Spleen (tissue), 11 donors: ENCODE measurements at regions not wholly inside any gene's neighbourhood (a gene's known extent, or its start where the extent isn't known, plus 50 kb on each side); places are given as distances from the start of the nearest gene placed in this dataset.

Experiments
- DNase-seq: peaks from one replicate; pipeline ENCODE4 v3.0.0-alpha.2; 2020
- H3K27ac ChIP-seq, 8 donors: fragments of 200-600 bp; sonication (generic) in 7 of 8; 1 replicate in 4 of 8; 2 replicates in 4 of 8; pipeline versions ENCODE4 v1.5.0 to v1.8.0; 2016 to 2021; ENCODE audit warnings: inconsistent platforms in 4 of 8, mild to moderate bottlenecking in 4 of 8, moderate library complexity in 1 of 8
- H3K27me3 ChIP-seq, 7 donors: fragments of 200-600 bp; sonication (generic) in 6 of 7; replicated peaks in 1 of 7; 1 replicate in 4 of 7; 2 replicates in 3 of 7; pipeline versions ENCODE4 v1.5.0 to v1.8.0; 2016 to 2021; ENCODE audit warnings: inconsistent platforms in 3 of 7, mild to moderate bottlenecking in 1 of 7
- H3K36me3 ChIP-seq, 6 donors: fragments of 200-600 bp; sonication (generic) in 5 of 6; 1 replicate in 4 of 6; 2 replicates in 2 of 6; pipeline versions ENCODE4 v1.5.0 to v1.8.0; 2016 to 2021; ENCODE audit warnings: inconsistent platforms in 2 of 6
- H3K4me1 ChIP-seq, 6 donors: fragments of 200-600 bp; sonication (generic) in 5 of 6; 1 replicate in 3 of 6; 2 replicates in 3 of 6; pipeline versions ENCODE4 v1.5.0 to v1.8.0; 2016 to 2021; ENCODE audit warnings: inconsistent platforms in 3 of 6
- H3K4me3 ChIP-seq, 8 donors: fragments of 200-600 bp; sonication (generic) in 7 of 8; 1 replicate in 4 of 8; 2 replicates in 4 of 8; pipeline versions ENCODE4 v1.5.0 to v1.8.0; 2016 to 2021; ENCODE audit warnings: inconsistent platforms in 4 of 8, mild to moderate bottlenecking in 4 of 8, moderate library complexity in 2 of 8
- H3K9me3 ChIP-seq, 8 donors: fragments of 200-600 bp; sonication (generic) in 7 of 8; 1 replicate in 4 of 8; 2 replicates in 4 of 8; pipeline versions ENCODE4 v1.5.0 to v1.8.0; 2016 to 2021; ENCODE audit warnings: inconsistent platforms in 4 of 8
- CTCF ChIP-seq, 11 experiments: fragments of 200-600 bp in 7 of 11; fragments of 450-650 bp in 4 of 11; sonication (generic) in 4 of 11; IDR thresholded peaks in 8 of 11; conservative IDR thresholded peaks in 3 of 11; 1 replicate in 7 of 11; 2 replicates in 4 of 11; pipeline versions ENCODE4 v1.4.0 to v1.8.0; 2016 to 2021; ENCODE audit warnings: antibody characterized with exemption in 11 of 11, inconsistent platforms in 4 of 11, mild to moderate bottlenecking in 1 of 11
- POLR2A ChIP-seq, 3 donors: fragments of 450-650 bp; IDR thresholded peaks; one replicate each; pipeline ENCODE4 v1.5.1; 2017; ENCODE audit warnings: antibody characterized with exemption in 3 of 3, mild to moderate bottlenecking in 1 of 3
- POLR2AphosphoS5 ChIP-seq, 3 donors: sonication (generic); formaldehyde crosslinking; IDR thresholded peaks; one replicate each; pipeline ENCODE4 v1.5.1; 2017; ENCODE audit warnings: antibody characterized with exemption in 3 of 3
- WGBS, 5 donors: extraction: QIAGEN DNeasy Blood & Tissue Kit in 3 of 5; methylation state at CpG; one replicate each; pipeline versions ENCODE4 v1.1.5 to v1.1.7; 2013 to 2018; 5-methylcytosine and 5-hydroxymethylcytosine counted together
- intact Hi-C: fragments of 100-400 bp; cut with DNase I; formaldehyde crosslinking; loops from one replicate; pipeline ENCODE4 v1.15.0; 2023; ENCODE audit warnings: low total_unique reads
- donor health status: healthy with polysubstance abuse.
- donor health status: DM: no; HTN: no; CAD: no; lungs with moderate emphysema.
- donor health status: DM: no; HTN: no; CAD: no.
- donor health status: Bipolar disorder and iron deficiency.
- donor health status: healthy.
- donor health status: DM: no; HTN: no; CAD: no.
- donor health status: DM: yes; HTN: yes; CAD: no.

GRCh38 chrX:10095246-10095645, 61.5 kb upstream of the CLCN4 start:
- WGBS, 5 donors, result 87 to 98% (median 94%) methylated on average over 9 of the region's 9 CpGs
- Histone ChIP-seq H3K4me3 (no peak overlapping the region), H3K36me3 (peaks cover 0 to 36% (median 2%) of the 10 kb centered on the region in 6 donors), H3K27me3 (no peaks in the 10 kb centered on the region), H3K27ac (no peak overlapping the region), H3K9me3 (no peaks in the 10 kb centered on the region), H3K4me1 (peaks cover 0 to 29% (median 17%) of the 10 kb centered on the region in 6 donors)
- no peak for DNase-seq
- TF ChIP-seq CTCF (IDR thresholded peaks at IDR 0.05 in 8 of 11, conservative IDR thresholded peaks at IDR 0.05 in 3 of 11) (no peak), POLR2A (IDR thresholded peaks at IDR 0.05) (no peak), POLR2AphosphoS5 (IDR thresholded peaks at IDR 0.05) (no peak)
- intact Hi-C loops, result no loop called here

- no peak overlapping the region for H3K4me3 ChIP-seq
- intact Hi-C loops, result no loop called here
- peaks cover 0 to 36% (median 19%) of the 10 kb centered on the region in 6 donors for H3K4me1 ChIP-seq
- no peaks in the 10 kb centered on the region for H3K9me3 ChIP-seq
- H3K27ac ChIP-seq, result no peak overlapping the region
- 69 to 83% (median 80%) methylated on average over 3 to 5 of the region's 5 CpGs for WGBS, 5 donors
- DNase-seq, result no peak
- H3K36me3 ChIP-seq, result peaks cover 0 to 40% (median 2%) of the 10 kb centered on the region in 6 donors
- no peaks in the 10 kb centered on the region for H3K27me3 ChIP-seq
- no peak for TF ChIP-seq POLR2A (IDR thresholded peaks at IDR 0.05)
- no peak for TF ChIP-seq POLR2AphosphoS5 (IDR thresholded peaks at IDR 0.05)
- TF ChIP-seq CTCF (IDR thresholded peaks at IDR 0.05 in 8 of 11, conservative IDR thresholded peaks at IDR 0.05 in 3 of 11), result no peak
Observed at GRCh38 chrX:10095698-10096432, 60.9 kb upstream of the CLCN4 start.

- no peak for TF ChIP-seq CTCF (IDR thresholded peaks at IDR 0.05 in 8 of 11, conservative IDR thresholded peaks at IDR 0.05 in 3 of 11)
- no peak for TF ChIP-seq POLR2AphosphoS5 (IDR thresholded peaks at IDR 0.05)
- no peak for TF ChIP-seq POLR2A (IDR thresholded peaks at IDR 0.05)
- Histone ChIP-seq H3K4me3 (peak overlapping the region; percentile 14 to 66 (median 32)), H3K9me3 (no peaks in the 10 kb centered on the region), H3K27ac (peak overlapping the region; percentile 30 to 85 (median 83)), H3K36me3 (peaks cover 0 to 34% (median 0%) of the 10 kb centered on the region in 6 donors), H3K27me3 (no peaks in the 10 kb centered on the region), H3K4me1 (peaks cover 0 to 43% (median 19%) of the 10 kb centered on the region in 6 donors)
- no peak for DNase-seq
- intact Hi-C loops, result no loop called here
- 1 to 44% (median 7%) methylated on average over 10 of the region's 10 CpGs for WGBS, 5 donors
Observed at GRCh38 chrX:10098270-10098713, 58.5 kb upstream of the CLCN4 start.

- Histone ChIP-seq H3K27ac (peak overlapping the region in 7 of 8 donors; percentile 22 to 85 (median 83)), H3K27me3 (no peaks in the 10 kb centered on the region), H3K36me3 (peaks cover 0 to 33% (median 0%) of the 10 kb centered on the region in 6 donors), H3K4me1 (peaks cover 0 to 44% (median 19%) of the 10 kb centered on the region in 6 donors), H3K9me3 (no peaks in the 10 kb centered on the region), H3K4me3 (peak overlapping the region in 6 of 8 donors; percentile 28 to 66 (median 35))
- intact Hi-C loops, result no loop called here
- no peak for DNase-seq
- no peak for TF ChIP-seq POLR2A (IDR thresholded peaks at IDR 0.05)
- no peak for TF ChIP-seq POLR2AphosphoS5 (IDR thresholded peaks at IDR 0.05)
- TF ChIP-seq CTCF (IDR thresholded peaks at IDR 0.05 in 8 of 11, conservative IDR thresholded peaks at IDR 0.05 in 3 of 11), result no peak
- 44 to 57% (median 50%) methylated on average over 5 of the region's 5 CpGs for WGBS, 5 donors
Observed at GRCh38 chrX:10099411-10099810, 57.4 kb upstream of the CLCN4 start.
